Liver (tissue), 8 donors: ENCODE measurements at regions not wholly inside any gene's neighbourhood (a gene's known extent, or its start where the extent isn't known, plus 50 kb on each side); places are given as distances from the start of the nearest gene placed in this dataset.

Source experiments
- DNase-seq: peaks from one replicate; pipeline ENCODE4 v3.0.0-alpha.2; 2017; ENCODE audit warnings: low spot score
- H3K27ac ChIP-seq, 2 donors: one replicate each; pipeline ENCODE4 v1.7.0; 2013; ENCODE audit warnings: inconsistent platforms in 2 of 2, low read length in 2 of 2, control low read depth in 1 of 2, low read depth in 1 of 2, mild to moderate bottlenecking in 1 of 2
- H3K27me3 ChIP-seq, 4 donors: one replicate each; pipeline versions ENCODE4 v1.6.1 to v1.7.0; 2013; ENCODE audit warnings: low read length in 3 of 4, inconsistent platforms in 1 of 4, mild to moderate bottlenecking in 1 of 4, moderate library complexity in 1 of 4; ENCODE audit not compliant: control insufficient read depth in 4 of 4, insufficient read depth in 4 of 4
- H3K36me3 ChIP-seq, 4 donors: one replicate each; pipeline versions ENCODE4 v1.6.1 to v1.7.0; 2013; ENCODE audit warnings: low read length in 3 of 4, mild to moderate bottlenecking in 3 of 4, low read depth in 1 of 4, moderate library complexity in 1 of 4; ENCODE audit not compliant: control insufficient read depth in 4 of 4, insufficient read depth in 3 of 4
- H3K4me1 ChIP-seq, 4 donors: one replicate each; pipeline versions ENCODE4 v1.6.1 to v1.7.0; 2013; ENCODE audit warnings: low read length in 3 of 4, mild to moderate bottlenecking in 3 of 4, moderate library complexity in 1 of 4; ENCODE audit not compliant: control insufficient read depth in 4 of 4, insufficient read depth in 4 of 4
- H3K4me3 ChIP-seq, 3 donors: one replicate each; pipeline versions ENCODE4 v1.6.1 to v1.7.0; 2013; ENCODE audit warnings: low read length in 3 of 3, control low read depth in 1 of 3, low read depth in 1 of 3, mild to moderate bottlenecking in 1 of 3
- H3K9ac ChIP-seq, 2 donors: one replicate each; pipeline ENCODE4 v1.7.0; 2013; ENCODE audit warnings: low read length in 2 of 2, mild to moderate bottlenecking in 2 of 2, moderate library complexity in 2 of 2, control low read depth in 1 of 2, low read depth in 1 of 2
- H3K9me3 ChIP-seq, 4 donors: one replicate each; pipeline versions ENCODE4 v1.6.1 to v1.7.0; 2013; ENCODE audit warnings: low read length in 3 of 4; ENCODE audit not compliant: control insufficient read depth in 4 of 4
- EGR1 ChIP-seq, 2 donors: IDR thresholded peaks; 2 replicates each; pipeline ENCODE4 v1.6.1; 2016 to 2018; ENCODE audit warnings: antibody characterized with exemption in 2 of 2, low read depth in 2 of 2
- GABPA ChIP-seq, 2 donors: IDR thresholded peaks in 1 of 2; conservative IDR thresholded peaks in 1 of 2; 2 replicates each; pipeline ENCODE4 v1.6.1; 2016; ENCODE audit warnings: antibody characterized with exemption in 2 of 2, mild to moderate bottlenecking in 1 of 2, moderate library complexity in 1 of 2
- HNF4A ChIP-seq, 2 donors: conservative IDR thresholded peaks; 2 replicates each; pipeline ENCODE4 v1.6.1; 2016; ENCODE audit warnings: antibody characterized with exemption in 2 of 2, mild to moderate bottlenecking in 2 of 2
- HNF4G ChIP-seq: IDR thresholded peaks from 2 replicates; pipeline ENCODE4 v1.6.1; 2016; ENCODE audit warnings: antibody characterized with exemption
- JUND ChIP-seq, 2 donors: IDR thresholded peaks; 2 replicates each; pipeline ENCODE4 v1.6.1; 2016; ENCODE audit warnings: antibody characterized with exemption in 2 of 2
- RAD21 ChIP-seq, 2 donors: IDR thresholded peaks; 2 replicates each; pipeline ENCODE4 v1.6.1; 2016; ENCODE audit warnings: antibody characterized with exemption in 2 of 2, mild to moderate bottlenecking in 2 of 2
- RXRA ChIP-seq, 2 donors: IDR thresholded peaks; 2 replicates each; pipeline ENCODE4 v1.6.1; 2017 to 2018; ENCODE audit warnings: antibody characterized with exemption in 2 of 2, mild to moderate bottlenecking in 1 of 2
- SP1 ChIP-seq: IDR thresholded peaks from 2 replicates; pipeline ENCODE4 v1.6.1; 2018; ENCODE audit warnings: antibody characterized with exemption, mild to moderate bottlenecking
- TAF1 ChIP-seq: conservative IDR thresholded peaks from 2 replicates; pipeline ENCODE4 v1.6.1; 2016; ENCODE audit warnings: antibody characterized with exemption, mild to moderate bottlenecking
- YY1 ChIP-seq: IDR thresholded peaks from 2 replicates; pipeline ENCODE4 v1.6.1; 2016; ENCODE audit warnings: antibody characterized with exemption, mild to moderate bottlenecking
- WGBS: extraction: QIAGEN DNeasy Blood & Tissue Kit; methylation state at CpG from one replicate; pipeline ENCODE4 v1.1.7; 2013; 5-methylcytosine and 5-hydroxymethylcytosine counted together
- TF ChIP-seq, protein P1 (sequence below): IDR thresholded peaks from 2 replicates; pipeline ENCODE4 v1.6.1; 2016; ENCODE audit warnings: antibody characterized with exemption
- TF ChIP-seq, protein P2 (sequence below): IDR thresholded peaks from 2 replicates; pipeline ENCODE4 v1.6.1; 2016; ENCODE audit warnings: antibody characterized with exemption
- TF ChIP-seq, protein P3 (sequence below): IDR thresholded peaks from 2 replicates; pipeline ENCODE4 v1.6.1; 2016; ENCODE audit warnings: antibody characterized with exemption
- TF ChIP-seq, protein P4 (sequence below): fragments of 150-350 bp; IDR thresholded peaks from 2 replicates; pipeline ENCODE4 v1.5.1; 2017; ENCODE audit warnings: improper control_type of control experiment, low read depth, low read length; ENCODE audit not compliant: missing input control
- TF ChIP-seq, protein P5 (sequence below): IDR thresholded peaks from 2 replicates; pipeline ENCODE4 v1.6.1; 2016; ENCODE audit warnings: antibody characterized with exemption, mild to moderate bottlenecking
- donor health status: healthy.
- donor health status: healthy.
- donor health status: healthy.
- donor health status: healthy.
- donor health status: healthy.

DNA sequence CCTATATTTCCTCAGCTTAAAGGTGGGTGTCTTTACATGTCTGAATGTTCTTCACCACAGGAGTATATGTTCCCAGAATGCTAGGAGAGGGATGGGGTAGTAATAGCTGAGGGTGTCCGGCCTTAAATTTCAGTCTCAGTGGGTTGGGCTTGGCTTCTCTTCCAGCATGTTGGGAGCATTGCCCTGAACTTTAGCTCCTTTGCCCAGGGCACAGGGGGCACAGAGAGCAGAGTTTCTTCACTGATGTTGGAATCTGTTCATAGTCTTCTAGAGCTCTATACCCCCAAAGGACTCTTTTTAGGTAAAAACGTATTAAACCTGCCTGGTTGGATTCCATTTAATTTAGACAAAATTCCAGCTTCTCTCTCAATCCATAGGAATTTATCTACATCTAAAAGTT is 154.4 kb upstream of the GCFC2 start:
- no peaks in the 10 kb centered on the region for H3K9me3 ChIP-seq
- DNase-seq = no peak
- TF ChIP-seq SP1 (peak; percentile 62), JUND (IDR thresholded peaks at IDR 0.05) (peak in 1 of 2 donors; percentile 36), EGR1 (IDR thresholded peaks at IDR 0.05; ENCODE audit: low read depth in 2 of 2) (no peak), RAD21 (IDR thresholded peaks at IDR 0.05) (peak in 1 of 2 donors; percentile 25), YY1 (peak; percentile 22), HNF4G (peak; percentile 92), RXRA (IDR thresholded peaks at IDR 0.05) (peak; percentile 92 to 94), HNF4A (conservative IDR thresholded peaks at IDR 0.05) (peak; percentile 99)
- TF ChIP-seq, protein P1, sequence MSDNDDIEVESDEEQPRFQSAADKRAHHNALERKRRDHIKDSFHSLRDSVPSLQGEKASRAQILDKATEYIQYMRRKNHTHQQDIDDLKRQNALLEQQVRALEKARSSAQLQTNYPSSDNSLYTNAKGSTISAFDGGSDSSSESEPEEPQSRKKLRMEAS = peak; percentile 19
- TF ChIP-seq, protein P2, sequence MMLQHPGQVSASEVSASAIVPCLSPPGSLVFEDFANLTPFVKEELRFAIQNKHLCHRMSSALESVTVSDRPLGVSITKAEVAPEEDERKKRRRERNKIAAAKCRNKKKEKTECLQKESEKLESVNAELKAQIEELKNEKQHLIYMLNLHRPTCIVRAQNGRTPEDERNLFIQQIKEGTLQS = no peak
- TF ChIP-seq, protein P3, sequence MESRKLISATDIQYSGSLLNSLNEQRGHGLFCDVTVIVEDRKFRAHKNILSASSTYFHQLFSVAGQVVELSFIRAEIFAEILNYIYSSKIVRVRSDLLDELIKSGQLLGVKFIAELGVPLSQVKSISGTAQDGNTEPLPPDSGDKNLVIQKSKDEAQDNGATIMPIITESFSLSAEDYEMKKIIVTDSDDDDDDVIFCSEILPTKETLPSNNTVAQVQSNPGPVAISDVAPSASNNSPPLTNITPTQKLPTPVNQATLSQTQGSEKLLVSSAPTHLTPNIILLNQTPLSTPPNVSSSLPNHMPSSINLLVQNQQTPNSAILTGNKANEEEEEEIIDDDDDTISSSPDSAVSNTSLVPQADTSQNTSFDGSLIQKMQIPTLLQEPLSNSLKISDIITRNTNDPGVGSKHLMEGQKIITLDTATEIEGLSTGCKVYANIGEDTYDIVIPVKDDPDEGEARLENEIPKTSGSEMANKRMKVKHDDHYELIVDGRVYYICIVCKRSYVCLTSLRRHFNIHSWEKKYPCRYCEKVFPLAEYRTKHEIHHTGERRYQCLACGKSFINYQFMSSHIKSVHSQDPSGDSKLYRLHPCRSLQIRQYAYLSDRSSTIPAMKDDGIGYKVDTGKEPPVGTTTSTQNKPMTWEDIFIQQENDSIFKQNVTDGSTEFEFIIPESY = peak; percentile 42
- H3K27ac ChIP-seq = no peak overlapping the region
- H3K36me3 ChIP-seq = no peaks in the 10 kb centered on the region
- no peak overlapping the region for H3K9ac ChIP-seq
- no peak overlapping the region for H3K4me3 ChIP-seq
- WGBS = 29% methylated on average over 2 of the region's 2 CpGs
- no peaks in the 10 kb centered on the region for H3K27me3 ChIP-seq
- H3K4me1 ChIP-seq = peaks cover 0 to 16% (median 11%) of the 10 kb centered on the region in 4 donors

DNA sequence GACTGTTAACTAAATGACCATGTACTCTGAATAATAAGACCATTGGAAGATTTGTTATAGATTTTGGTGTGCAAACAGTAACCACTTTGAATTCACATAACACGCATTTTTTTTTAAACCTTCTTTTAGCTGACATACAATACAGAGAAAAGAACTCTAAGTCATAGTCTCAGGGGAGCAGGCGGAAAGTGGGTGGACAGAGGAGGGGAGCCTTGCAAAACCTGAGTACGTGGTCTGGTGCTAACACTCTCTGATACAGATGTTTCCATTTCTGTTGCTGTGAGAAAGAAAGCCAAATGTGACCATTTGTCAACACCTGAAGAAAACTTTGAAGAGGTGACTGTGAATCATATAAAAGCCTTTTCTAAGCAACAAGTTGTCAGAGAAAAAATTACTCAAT is 151.8 kb upstream of the GCFC2 start:
- no peaks in the 10 kb centered on the region for H3K36me3 ChIP-seq
- 89% methylated on average over 3 of the region's 3 CpGs for WGBS
- no peak for DNase-seq
- H3K4me3 ChIP-seq = no peak overlapping the region
- no peaks in the 10 kb centered on the region for H3K9me3 ChIP-seq
- H3K9ac ChIP-seq = no peak overlapping the region
- H3K27ac ChIP-seq = no peak overlapping the region
- no peaks in the 10 kb centered on the region for H3K27me3 ChIP-seq
- TF ChIP-seq, protein P4, sequence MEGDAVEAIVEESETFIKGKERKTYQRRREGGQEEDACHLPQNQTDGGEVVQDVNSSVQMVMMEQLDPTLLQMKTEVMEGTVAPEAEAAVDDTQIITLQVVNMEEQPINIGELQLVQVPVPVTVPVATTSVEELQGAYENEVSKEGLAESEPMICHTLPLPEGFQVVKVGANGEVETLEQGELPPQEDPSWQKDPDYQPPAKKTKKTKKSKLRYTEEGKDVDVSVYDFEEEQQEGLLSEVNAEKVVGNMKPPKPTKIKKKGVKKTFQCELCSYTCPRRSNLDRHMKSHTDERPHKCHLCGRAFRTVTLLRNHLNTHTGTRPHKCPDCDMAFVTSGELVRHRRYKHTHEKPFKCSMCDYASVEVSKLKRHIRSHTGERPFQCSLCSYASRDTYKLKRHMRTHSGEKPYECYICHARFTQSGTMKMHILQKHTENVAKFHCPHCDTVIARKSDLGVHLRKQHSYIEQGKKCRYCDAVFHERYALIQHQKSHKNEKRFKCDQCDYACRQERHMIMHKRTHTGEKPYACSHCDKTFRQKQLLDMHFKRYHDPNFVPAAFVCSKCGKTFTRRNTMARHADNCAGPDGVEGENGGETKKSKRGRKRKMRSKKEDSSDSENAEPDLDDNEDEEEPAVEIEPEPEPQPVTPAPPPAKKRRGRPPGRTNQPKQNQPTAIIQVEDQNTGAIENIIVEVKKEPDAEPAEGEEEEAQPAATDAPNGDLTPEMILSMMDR = no peak
- TF ChIP-seq HNF4G (no peak), HNF4A (conservative IDR thresholded peaks at IDR 0.05) (no peak), RXRA (IDR thresholded peaks at IDR 0.05) (no peak), JUND (IDR thresholded peaks at IDR 0.05) (no peak), YY1 (no peak), TAF1 (no peak), GABPA (IDR thresholded peaks at IDR 0.05 in 1 of 2, conservative IDR thresholded peaks at IDR 0.05 in 1 of 2) (no peak)
- TF ChIP-seq, protein P1 = no peak
- TF ChIP-seq, protein P3 = no peak
- TF ChIP-seq, protein P2 = no peak
- TF ChIP-seq, protein P5, sequence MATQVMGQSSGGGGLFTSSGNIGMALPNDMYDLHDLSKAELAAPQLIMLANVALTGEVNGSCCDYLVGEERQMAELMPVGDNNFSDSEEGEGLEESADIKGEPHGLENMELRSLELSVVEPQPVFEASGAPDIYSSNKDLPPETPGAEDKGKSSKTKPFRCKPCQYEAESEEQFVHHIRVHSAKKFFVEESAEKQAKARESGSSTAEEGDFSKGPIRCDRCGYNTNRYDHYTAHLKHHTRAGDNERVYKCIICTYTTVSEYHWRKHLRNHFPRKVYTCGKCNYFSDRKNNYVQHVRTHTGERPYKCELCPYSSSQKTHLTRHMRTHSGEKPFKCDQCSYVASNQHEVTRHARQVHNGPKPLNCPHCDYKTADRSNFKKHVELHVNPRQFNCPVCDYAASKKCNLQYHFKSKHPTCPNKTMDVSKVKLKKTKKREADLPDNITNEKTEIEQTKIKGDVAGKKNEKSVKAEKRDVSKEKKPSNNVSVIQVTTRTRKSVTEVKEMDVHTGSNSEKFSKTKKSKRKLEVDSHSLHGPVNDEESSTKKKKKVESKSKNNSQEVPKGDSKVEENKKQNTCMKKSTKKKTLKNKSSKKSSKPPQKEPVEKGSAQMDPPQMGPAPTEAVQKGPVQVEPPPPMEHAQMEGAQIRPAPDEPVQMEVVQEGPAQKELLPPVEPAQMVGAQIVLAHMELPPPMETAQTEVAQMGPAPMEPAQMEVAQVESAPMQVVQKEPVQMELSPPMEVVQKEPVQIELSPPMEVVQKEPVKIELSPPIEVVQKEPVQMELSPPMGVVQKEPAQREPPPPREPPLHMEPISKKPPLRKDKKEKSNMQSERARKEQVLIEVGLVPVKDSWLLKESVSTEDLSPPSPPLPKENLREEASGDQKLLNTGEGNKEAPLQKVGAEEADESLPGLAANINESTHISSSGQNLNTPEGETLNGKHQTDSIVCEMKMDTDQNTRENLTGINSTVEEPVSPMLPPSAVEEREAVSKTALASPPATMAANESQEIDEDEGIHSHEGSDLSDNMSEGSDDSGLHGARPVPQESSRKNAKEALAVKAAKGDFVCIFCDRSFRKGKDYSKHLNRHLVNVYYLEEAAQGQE = no peak
- H3K4me1 ChIP-seq = peaks cover 0 to 16% (median 11%) of the 10 kb centered on the region in 4 donors
